Mesothelial cell of epicardium (in vitro differentiated cells): ENCODE measurements at regions not wholly inside any gene's neighbourhood (a gene's known extent, or its start where the extent isn't known, plus 50 kb on each side); places are given as distances from the start of the nearest gene placed in this dataset.

ENCODE experiments used
- DNase-seq, 2 experiments: peaks; one replicate each; pipeline ENCODE4 v3.0.0; 2021; ENCODE audit warnings: low spot score in 2 of 2; ENCODE audit not compliant: unreplicated experiment in 2 of 2
- H3K27ac Mint-ChIP-seq: 2 replicates; pipeline ENCODE4 v1.8.0; 2021; ENCODE audit warnings: mixed read lengths
- H3K27me3 Mint-ChIP-seq: 2 replicates; pipeline ENCODE4 v1.8.0; 2021; ENCODE audit warnings: low read depth, mixed read lengths
- H3K36me3 Mint-ChIP-seq: 2 replicates; pipeline ENCODE4 v1.8.0; 2021; ENCODE audit warnings: mixed read lengths
- H3K4me1 Mint-ChIP-seq: 2 replicates; pipeline ENCODE4 v1.8.0; 2021; ENCODE audit warnings: mixed read lengths
- H3K4me3 Mint-ChIP-seq: 2 replicates; pipeline ENCODE4 v1.8.0; 2021; ENCODE audit warnings: mild to moderate bottlenecking, moderate library complexity, mixed read lengths
- H3K9me3 Mint-ChIP-seq: 2 replicates; pipeline ENCODE4 v1.8.0; 2021; ENCODE audit warnings: mixed read lengths
- TF ChIP-seq, protein P1 (sequence below): fragments of 200-600 bp; sonication (generic); IDR thresholded peaks from one replicate; pipeline ENCODE4 v1.5.0; 2021; ENCODE audit warnings: antibody characterized with exemption; ENCODE audit not compliant: unreplicated experiment

GRCh38 chr3:87727783-87728182, 331.0 kb downstream of the CGGBP1 start:
- H3K9me3 Mint-ChIP-seq = peaks cover 24% of the 10 kb centered on the region
- no peak overlapping the region for H3K4me3 Mint-ChIP-seq
- H3K4me1 Mint-ChIP-seq = no peaks in the 10 kb centered on the region
- no peak overlapping the region for H3K27ac Mint-ChIP-seq
- no peak for DNase-seq
- TF ChIP-seq, protein P1, sequence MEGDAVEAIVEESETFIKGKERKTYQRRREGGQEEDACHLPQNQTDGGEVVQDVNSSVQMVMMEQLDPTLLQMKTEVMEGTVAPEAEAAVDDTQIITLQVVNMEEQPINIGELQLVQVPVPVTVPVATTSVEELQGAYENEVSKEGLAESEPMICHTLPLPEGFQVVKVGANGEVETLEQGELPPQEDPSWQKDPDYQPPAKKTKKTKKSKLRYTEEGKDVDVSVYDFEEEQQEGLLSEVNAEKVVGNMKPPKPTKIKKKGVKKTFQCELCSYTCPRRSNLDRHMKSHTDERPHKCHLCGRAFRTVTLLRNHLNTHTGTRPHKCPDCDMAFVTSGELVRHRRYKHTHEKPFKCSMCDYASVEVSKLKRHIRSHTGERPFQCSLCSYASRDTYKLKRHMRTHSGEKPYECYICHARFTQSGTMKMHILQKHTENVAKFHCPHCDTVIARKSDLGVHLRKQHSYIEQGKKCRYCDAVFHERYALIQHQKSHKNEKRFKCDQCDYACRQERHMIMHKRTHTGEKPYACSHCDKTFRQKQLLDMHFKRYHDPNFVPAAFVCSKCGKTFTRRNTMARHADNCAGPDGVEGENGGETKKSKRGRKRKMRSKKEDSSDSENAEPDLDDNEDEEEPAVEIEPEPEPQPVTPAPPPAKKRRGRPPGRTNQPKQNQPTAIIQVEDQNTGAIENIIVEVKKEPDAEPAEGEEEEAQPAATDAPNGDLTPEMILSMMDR = no peak
- H3K36me3 Mint-ChIP-seq = no peaks in the 10 kb centered on the region
- no peaks in the 10 kb centered on the region for H3K27me3 Mint-ChIP-seq

DNA sequence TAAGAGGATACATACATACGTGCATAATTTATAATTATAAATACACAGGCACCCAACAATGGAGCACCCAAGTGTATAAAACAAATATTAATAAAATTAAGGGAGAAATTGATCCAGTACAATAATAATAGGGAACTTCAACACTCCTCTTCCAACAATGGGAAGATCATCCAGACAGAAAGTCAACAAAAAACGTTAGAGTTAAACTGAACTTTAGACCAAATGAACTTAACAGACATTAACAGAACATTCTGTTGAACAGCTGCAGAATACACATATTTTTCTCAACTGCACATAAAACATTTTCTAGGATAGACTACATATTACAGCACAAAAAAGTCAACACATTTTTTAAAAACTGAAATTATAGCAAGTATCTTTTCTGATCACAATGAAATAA, 339.7 kb downstream of the CGGBP1 start:
- no peaks in the 10 kb centered on the region for H3K36me3 Mint-ChIP-seq
- no peak overlapping the region for H3K27ac Mint-ChIP-seq
- H3K9me3 Mint-ChIP-seq = peaks cover 17% of the 10 kb centered on the region
- no peaks in the 10 kb centered on the region for H3K4me1 Mint-ChIP-seq
- H3K4me3 Mint-ChIP-seq = no peak overlapping the region
- TF ChIP-seq, protein P1 = no peak
- H3K27me3 Mint-ChIP-seq = no peaks in the 10 kb centered on the region
- DNase-seq = no peak

- no peaks in the 10 kb centered on the region for H3K27me3 Mint-ChIP-seq
- H3K4me1 Mint-ChIP-seq = no peaks in the 10 kb centered on the region
- no peak for DNase-seq
- H3K9me3 Mint-ChIP-seq = peaks cover 21% of the 10 kb centered on the region
- no peak overlapping the region for H3K4me3 Mint-ChIP-seq
- TF ChIP-seq, protein P1 = no peak
- no peak overlapping the region for H3K27ac Mint-ChIP-seq
- no peaks in the 10 kb centered on the region for H3K36me3 Mint-ChIP-seq
These were observed 348.3 kb downstream of the CGGBP1 start for GRCh38 chr3:87710511-87710910.

GRCh38 chr3:87710028-87710427, 348.8 kb downstream of the CGGBP1 start:
- Mint-ChIP-seq H3K36me3 (no peaks in the 10 kb centered on the region), H3K4me1 (no peaks in the 10 kb centered on the region), H3K9me3 (peaks cover 21% of the 10 kb centered on the region), H3K27me3 (no peaks in the 10 kb centered on the region), H3K4me3 (no peak overlapping the region), H3K27ac (no peak overlapping the region)
- no peak for DNase-seq
- TF ChIP-seq, protein P1 = no peak

GRCh38 chr3:87706176-87706575, 352.6 kb downstream of the CGGBP1 start:
- TF ChIP-seq, protein P1 = no peak
- H3K27ac Mint-ChIP-seq = no peak overlapping the region
- no peak overlapping the region for H3K4me3 Mint-ChIP-seq
- H3K9me3 Mint-ChIP-seq = peaks cover 21% of the 10 kb centered on the region
- no peaks in the 10 kb centered on the region for H3K27me3 Mint-ChIP-seq
- H3K4me1 Mint-ChIP-seq = no peaks in the 10 kb centered on the region
- no peak for DNase-seq
- no peaks in the 10 kb centered on the region for H3K36me3 Mint-ChIP-seq

- H3K9me3 Mint-ChIP-seq = peaks cover 12% of the 10 kb centered on the region
- no peaks in the 10 kb centered on the region for H3K4me1 Mint-ChIP-seq
- no peaks in the 10 kb centered on the region for H3K36me3 Mint-ChIP-seq
- DNase-seq = no peak
- no peak overlapping the region for H3K27ac Mint-ChIP-seq
- TF ChIP-seq, protein P1 = no peak
- H3K4me3 Mint-ChIP-seq = no peak overlapping the region
- no peaks in the 10 kb centered on the region for H3K27me3 Mint-ChIP-seq
These were observed 356.2 kb downstream of the CGGBP1 start for GRCh38 chr3:87702600-87702999.
